Common myeloid progenitor, CD34-positive (primary cell): ENCODE measurements at regions not wholly inside any gene's neighbourhood (a gene's known extent, or its start where the extent isn't known, plus 50 kb on each side); places are given as distances from the start of the nearest gene placed in this dataset.

Experiments used
- CTCF ChIA-PET: fragments of 350-600 bp; sonication (Branson Sonifier 250); formaldehyde crosslinking; loops from one replicate; lab custom pipeline; 2021; ENCODE audit warnings: antibody characterized with exemption; lab: Charles Lee
- POLR2A ChIA-PET: fragments of 350-600 bp; sonication (Branson Sonifier 250); formaldehyde crosslinking; loops from one replicate; lab custom pipeline; 2021; ENCODE audit warnings: antibody characterized with exemption; lab: Charles Lee
- DNase-seq, 3 donors: peaks; one replicate each; pipeline versions ENCODE4 v3.0.0 to v3.0.0-alpha.2; 2013
- H3K27ac ChIP-seq, 2 experiments: 1 replicate in 1 of 2; 2 replicates in 1 of 2; pipeline ENCODE4 v1.7.0; 2013; ENCODE audit warnings: inconsistent platforms in 2 of 2, low read length in 2 of 2, mild to moderate bottlenecking in 2 of 2, low read depth in 1 of 2, moderate library complexity in 1 of 2; ENCODE audit not compliant: severe bottlenecking in 2 of 2, insufficient read depth in 1 of 2, poor library complexity in 1 of 2
- H3K27me3 ChIP-seq, 5 experiments: replicated peaks in 2 of 5; 1 replicate in 3 of 5; 2 replicates in 2 of 5; pipeline versions ENCODE4 v1.6.1 to v1.7.0; 2013; ENCODE audit warnings: low read length in 4 of 5, mild to moderate bottlenecking in 2 of 5, moderate library complexity in 2 of 5, inconsistent platforms in 1 of 5; ENCODE audit not compliant: insufficient read depth in 5 of 5, control insufficient read depth in 4 of 5
- H3K36me3 ChIP-seq, 4 experiments: 1 replicate in 2 of 4; 2 replicates in 2 of 4; pipeline versions ENCODE4 v1.6.1 to v1.7.0; 2013; ENCODE audit warnings: low read length in 3 of 4, control low read depth in 1 of 4, mild to moderate bottlenecking in 1 of 4; ENCODE audit not compliant: control insufficient read depth in 4 of 4, insufficient read depth in 4 of 4
- H3K4me1 ChIP-seq, 4 experiments: 1 replicate in 3 of 4; 2 replicates in 1 of 4; pipeline versions ENCODE4 v1.6.1 to v1.7.1; 2013; ENCODE audit warnings: low read length in 3 of 4, mild to moderate bottlenecking in 3 of 4, control low read depth in 1 of 4, inconsistent platforms in 1 of 4, moderate library complexity in 1 of 4; ENCODE audit not compliant: control insufficient read depth in 4 of 4, insufficient read depth in 4 of 4; ENCODE audit errors: control extremely low read depth in 1 of 4
- H3K4me3 ChIP-seq, 7 experiments: 1 replicate in 4 of 7; 2 replicates in 3 of 7; pipeline versions ENCODE4 v1.5.1 to v1.7.0; 2013; ENCODE audit warnings: mild to moderate bottlenecking in 7 of 7, low read length in 6 of 7, moderate library complexity in 6 of 7, inconsistent platforms in 2 of 7, low read depth in 2 of 7, control low read depth in 1 of 7; ENCODE audit not compliant: insufficient read depth in 4 of 7, control insufficient read depth in 1 of 7; ENCODE audit errors: extremely low read depth in 1 of 7
- H3K9me3 ChIP-seq, 5 experiments: 1 replicate in 4 of 5; 2 replicates in 1 of 5; pipeline versions ENCODE4 v1.6.1 to v1.7.1; 2013; ENCODE audit warnings: low read length in 4 of 5, mild to moderate bottlenecking in 2 of 5, inconsistent platforms in 1 of 5, low read depth in 1 of 5, moderate library complexity in 1 of 5; ENCODE audit not compliant: control insufficient read depth in 4 of 5, insufficient read depth in 2 of 5; ENCODE audit errors: control extremely low read depth in 1 of 5
- WGBS: methylation state at CpG from one replicate; pipeline ENCODE4 v1.1.5; 2013; ENCODE audit not compliant: insufficient coverage; 5-methylcytosine and 5-hydroxymethylcytosine counted together

DNA sequence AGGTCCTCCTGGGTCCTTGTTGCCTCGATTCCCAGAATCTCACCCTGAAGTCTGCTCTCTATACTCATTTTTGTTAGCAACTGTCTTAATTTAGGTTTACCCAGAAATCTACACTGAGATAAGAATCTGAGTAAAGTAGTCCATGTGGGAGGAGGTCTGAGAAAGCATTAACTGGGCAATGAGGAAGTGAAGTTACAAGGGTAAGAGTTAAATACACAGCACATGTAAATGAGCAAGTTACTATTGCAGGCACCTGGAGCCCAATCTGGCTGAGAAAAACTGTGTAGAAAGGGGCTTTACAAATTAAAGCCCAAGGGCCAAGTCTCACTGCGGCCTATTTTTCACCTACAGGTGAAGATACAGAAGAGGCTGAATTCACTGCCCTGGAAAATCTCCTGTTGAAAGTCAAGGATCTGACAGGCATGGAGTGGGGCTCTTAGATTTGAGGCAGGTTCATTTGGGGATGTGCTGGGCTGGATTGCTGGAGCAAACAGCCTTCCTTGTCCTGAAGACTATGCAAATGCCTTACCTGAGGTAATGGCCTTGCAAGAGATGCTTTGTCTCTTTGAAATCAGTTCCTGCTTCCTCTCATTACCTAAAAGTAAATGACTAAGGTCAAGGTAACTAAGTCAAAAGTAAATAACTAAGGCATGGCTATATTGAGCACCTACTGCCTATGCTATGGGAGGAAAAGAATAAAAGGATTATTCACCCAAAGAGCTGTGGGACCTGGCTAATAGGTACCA is 84.4 kb upstream of the DYNAP start:
- CTCF ChIA-PET: interaction anchor here (0.6 kb wide), 1 partner anchor 149 kb away, joined by 3 read pairs; no protein-coding TSS in a partner anchor
- H3K4me1 ChIP-seq: no peaks in the 10 kb centered on the region
- peaks cover 0 to 3% (median 0%) of the 10 kb centered on the region in 5 experiments for H3K27me3 ChIP-seq
- DNase-seq: no peak
- H3K36me3 ChIP-seq: no peaks in the 10 kb centered on the region
- 100% methylated on average over 1 of the region's 2 CpGs for WGBS
- H3K9me3 ChIP-seq: no peaks in the 10 kb centered on the region
- no peak overlapping the region for H3K4me3 ChIP-seq
- POLR2A ChIA-PET: no interaction called here
- no peak overlapping the region for H3K27ac ChIP-seq

DNA sequence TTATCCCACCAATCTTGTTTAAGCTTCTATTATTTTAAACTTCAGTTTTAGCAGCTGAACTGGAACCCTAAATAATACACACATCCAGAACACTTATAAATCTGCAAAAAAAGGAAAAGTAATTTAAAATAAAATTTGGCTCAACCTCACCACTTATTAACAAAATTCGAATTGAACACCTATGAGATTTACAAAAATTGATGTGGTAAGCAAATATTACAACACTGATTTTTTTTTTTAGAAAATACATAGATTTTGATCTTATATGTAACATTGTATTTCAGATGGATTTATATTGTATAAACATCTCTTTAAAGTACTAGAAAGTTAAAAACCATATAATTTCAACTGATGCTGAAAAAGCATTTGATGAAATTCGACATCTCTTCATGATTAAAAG is 81.3 kb upstream of the DYNAP start:
- Histone ChIP-seq H3K4me1 (no peaks in the 10 kb centered on the region), H3K27me3 (peaks cover 0 to 8% (median 2%) of the 10 kb centered on the region in 5 experiments), H3K9me3 (no peaks in the 10 kb centered on the region), H3K4me3 (no peak overlapping the region), H3K27ac (no peak overlapping the region), H3K36me3 (no peaks in the 10 kb centered on the region)
- POLR2A ChIA-PET: no interaction called here
- WGBS: no CpG with 5 or more reads among the region's 2 CpGs
- CTCF ChIA-PET: no interaction called here
- DNase-seq: no peak

DNA sequence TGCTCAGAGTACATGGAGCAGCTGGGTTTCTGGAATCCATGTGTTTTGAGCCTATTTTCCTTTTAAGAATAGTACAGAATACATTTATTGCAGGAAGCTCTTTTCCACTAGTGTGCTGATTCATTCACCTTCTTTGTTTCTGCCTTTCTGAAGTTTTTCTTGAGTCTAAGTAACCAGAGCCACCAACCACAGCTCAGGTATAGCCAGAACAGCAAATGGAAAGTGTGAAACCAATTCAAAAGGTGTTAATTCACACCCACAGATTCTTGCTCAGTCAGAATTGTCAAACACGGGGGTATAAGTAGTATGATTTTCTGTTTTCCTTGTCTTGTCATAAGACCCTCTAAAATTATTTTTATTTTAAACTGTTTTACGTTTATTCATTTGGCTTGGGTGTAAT is 75.9 kb upstream of the DYNAP start:
- Histone ChIP-seq H3K9me3 (no peaks in the 10 kb centered on the region), H3K27me3 (peaks cover 0 to 10% (median 2%) of the 10 kb centered on the region in 5 experiments), H3K4me3 (no peak overlapping the region), H3K36me3 (no peaks in the 10 kb centered on the region), H3K27ac (no peak overlapping the region), H3K4me1 (no peaks in the 10 kb centered on the region)
- ChIA-PET CTCF (no interaction called here), POLR2A (no interaction called here)
- no peak for DNase-seq
- no CpG with 5 or more reads among the region's 2 CpGs for whole genome bisulfite sequencing

DNA sequence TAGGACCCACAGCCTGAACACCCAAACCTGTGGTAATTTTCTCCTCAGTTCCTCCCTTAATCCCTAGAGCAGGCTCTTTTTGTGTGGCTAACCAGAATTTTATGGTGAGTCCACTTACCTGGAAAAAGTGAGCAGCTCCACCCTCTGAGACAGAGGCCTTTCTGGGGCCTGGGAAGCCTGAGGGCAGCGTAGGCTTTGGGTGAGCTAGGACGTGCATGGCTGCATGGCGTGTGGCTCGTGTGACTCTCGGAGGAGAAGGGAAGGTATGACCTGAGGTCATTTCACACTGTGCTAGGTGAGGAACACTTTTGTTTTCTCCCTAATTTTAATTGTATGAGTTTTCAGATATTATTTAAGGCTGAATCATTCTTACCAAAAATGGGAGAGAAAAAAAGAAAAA is 73.5 kb upstream of the DYNAP start:
- no peaks in the 10 kb centered on the region for H3K36me3 ChIP-seq
- H3K9me3 ChIP-seq: no peaks in the 10 kb centered on the region
- H3K4me1 ChIP-seq: no peaks in the 10 kb centered on the region
- H3K27me3 ChIP-seq: peaks cover 0 to 7% (median 1%) of the 10 kb centered on the region in 5 experiments
- no peak for DNase-seq
- no peak overlapping the region for H3K4me3 ChIP-seq
- ChIA-PET POLR2A (no interaction called here), CTCF (no interaction called here)
- H3K27ac ChIP-seq: no peak overlapping the region
- WGBS: 100% methylated on average over 4 of the region's 5 CpGs

DNA sequence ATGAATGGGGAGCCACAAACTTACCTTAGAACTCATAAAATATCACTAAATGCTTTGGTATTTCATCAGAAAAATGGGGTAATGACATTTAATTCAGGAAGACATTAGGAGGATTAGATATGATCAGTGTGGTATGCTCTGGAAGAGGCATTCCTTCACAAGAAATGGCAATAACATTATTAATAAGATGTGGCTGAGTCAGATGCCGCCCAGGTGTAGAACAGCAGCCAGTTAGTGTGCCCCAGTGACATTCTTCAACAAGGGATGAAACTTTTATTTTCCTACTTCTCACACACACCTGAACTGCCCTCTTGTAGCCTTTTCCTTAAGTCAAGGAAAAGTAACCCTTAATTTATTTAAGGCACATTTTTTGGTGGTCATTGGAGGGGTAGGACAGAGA is 69.2 kb upstream of the DYNAP start:
- WGBS: 100% methylated on average over 1 of the region's 1 CpG

DNA sequence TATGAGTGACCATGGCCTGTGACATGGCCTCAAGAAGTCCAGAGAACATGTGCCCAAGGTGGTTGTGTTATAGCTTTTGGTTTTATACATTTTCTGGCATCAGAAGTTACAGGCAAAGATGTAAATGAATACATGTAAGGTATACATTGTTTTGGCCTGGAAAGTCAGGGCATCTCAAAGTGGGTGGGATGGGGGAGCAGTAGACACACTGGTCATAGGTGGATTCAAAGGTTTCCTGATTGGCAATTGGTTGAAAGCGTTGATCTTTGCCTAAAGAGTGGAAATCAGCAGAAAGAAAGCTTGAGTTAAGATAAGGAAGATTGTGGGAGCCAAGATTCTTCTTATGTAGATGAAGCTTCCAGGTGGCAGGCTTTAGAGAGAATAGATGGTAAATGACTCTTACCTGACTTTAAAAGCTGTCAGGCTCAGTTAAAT is 62.1 kb upstream of the DYNAP start:
- peaks cover 0 to 4% (median 0%) of the 10 kb centered on the region in 5 experiments for H3K27me3 ChIP-seq
- H3K4me3 ChIP-seq: no peak overlapping the region
- H3K9me3 ChIP-seq: no peaks in the 10 kb centered on the region
- no peaks in the 10 kb centered on the region for H3K36me3 ChIP-seq
- no peak for DNase-seq
- ChIA-PET CTCF (no interaction called here), POLR2A (no interaction called here)
- 89% methylated on average over 1 of the region's 1 CpG for WGBS
- no peak overlapping the region for H3K27ac ChIP-seq
- no peaks in the 10 kb centered on the region for H3K4me1 ChIP-seq

More for the DNA sequence above, 69.2 kb upstream of the DYNAP start:
- H3K4me3 ChIP-seq: no peak overlapping the region
- H3K27me3 ChIP-seq: no peaks in the 10 kb centered on the region
- no peak for DNase-seq
- H3K36me3 ChIP-seq: no peaks in the 10 kb centered on the region
- CTCF ChIA-PET: no interaction called here
- H3K4me1 ChIP-seq: no peaks in the 10 kb centered on the region
- H3K9me3 ChIP-seq: no peaks in the 10 kb centered on the region
- POLR2A ChIA-PET: no interaction called here
- H3K27ac ChIP-seq: no peak overlapping the region

DNA sequence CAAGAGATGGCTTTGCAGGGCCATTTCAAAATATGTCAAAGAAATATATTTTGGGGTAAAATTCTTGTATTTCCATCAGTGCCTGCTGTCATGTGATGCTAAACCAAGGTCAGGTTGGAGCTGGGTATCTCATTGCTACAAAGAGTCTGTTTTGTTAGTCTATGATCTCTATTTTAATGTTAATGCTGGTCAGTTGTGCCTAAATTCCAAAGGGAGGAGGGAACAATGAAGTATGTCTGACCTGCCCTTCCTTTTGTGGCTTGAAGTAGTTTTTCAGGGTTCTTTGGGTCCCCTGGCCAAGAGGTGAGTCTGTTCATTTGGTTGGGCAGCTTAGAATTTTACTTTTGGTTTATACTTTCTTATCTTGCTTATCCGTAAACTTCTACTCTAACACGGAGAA is 61.6 kb upstream of the DYNAP start:
- H3K36me3 ChIP-seq: no peaks in the 10 kb centered on the region
- H3K27ac ChIP-seq: no peak overlapping the region
- H3K27me3 ChIP-seq: peaks cover 0 to 4% (median 0%) of the 10 kb centered on the region in 5 experiments
- POLR2A ChIA-PET: no interaction called here
- WGBS: 82% methylated on average over 2 of the region's 2 CpGs
- H3K4me3 ChIP-seq: no peak overlapping the region
- CTCF ChIA-PET: no interaction called here
- no peaks in the 10 kb centered on the region for H3K4me1 ChIP-seq
- H3K9me3 ChIP-seq: peaks cover 0 to under 1% (median 0%) of the 10 kb centered on the region in 5 experiments
- no peak for DNase-seq
